Hematopoietic multipotent progenitor cell treated with erythropoietin and hydrocortisone succinate and interleukin-3 and kit ligand, for 17 days (in vitro differentiated cells): ENCODE measurements at regions not wholly inside any gene's neighbourhood (a gene's known extent, or its start where the extent isn't known, plus 50 kb on each side); places are given as distances from the start of the nearest gene placed in this dataset.
"Not testable (repeated sequence)": the region's sequence is repeated elsewhere in the genome, so short reads cannot be mapped to it uniquely, and the experiment has no call there.

Experiments
- DNase-seq: peaks from one replicate; pipeline ENCODE4 v3.0.0-alpha.2; 2015; ENCODE audit warnings: low spot score

GRCh38 chr1:149635290-149635899 lies 51.7 kb downstream of the PPIAL4C start:
- not testable (repeated sequence) for DNase-seq

GRCh38 chr1:149636286-149637122 lies 52.9 kb downstream of the PPIAL4C start:
- DNase-seq: peak; percentile 70

- not testable (repeated sequence) for DNase-seq
Observed at GRCh38 chr1:149638481-149638880, 54.8 kb downstream of the PPIAL4C start.

GRCh38 chr1:149638901-149639658 lies 55.4 kb downstream of the PPIAL4C start:
- DNase-seq: not testable (repeated sequence)

- DNase-seq: not testable (repeated sequence)
Observed at GRCh38 chr1:149641179-149641578, 57.5 kb downstream of the PPIAL4C start.

- not testable (repeated sequence) for DNase-seq
Observed at GRCh38 chr1:149644818-149645217, 61.2 kb downstream of the PPIAL4C start.

GRCh38 chr1:149646360-149647017 lies 62.8 kb downstream of the PPIAL4C start:
- not testable (repeated sequence) for DNase-seq

GRCh38 chr1:149647018-149647373 lies 63.3 kb downstream of the PPIAL4C start:
- DNase-seq: not testable (repeated sequence)

- not testable (repeated sequence) for DNase-seq
Observed at GRCh38 chr1:149657750-149658149, 74.1 kb downstream of the PPIAL4C start.

- not testable (repeated sequence) for DNase-seq
Observed at GRCh38 chr1:149658175-149658574, 74.5 kb downstream of the PPIAL4C start.

GRCh38 chr1:149664624-149665023 lies 81.0 kb downstream of the PPIAL4C start:
- not testable (repeated sequence) for DNase-seq

- DNase-seq: not testable (repeated sequence)
Observed at GRCh38 chr1:149665033-149665432, 81.4 kb downstream of the PPIAL4C start.

GRCh38 chr1:149665528-149665927 lies 81.9 kb downstream of the PPIAL4C start:
- DNase-seq: not testable (repeated sequence)

GRCh38 chr1:149673231-149673909 lies 89.7 kb downstream of the PPIAL4C start:
- DNase-seq: not testable (repeated sequence)

- not testable (repeated sequence) for DNase-seq
Observed at GRCh38 chr1:149674921-149675320, 91.3 kb downstream of the PPIAL4C start.

GRCh38 chr1:149677359-149677758 lies 93.7 kb downstream of the PPIAL4C start:
- DNase-seq: not testable (repeated sequence)

GRCh38 chr1:149686593-149687238 lies 95.8 kb upstream of the FCGR1A start:
- DNase-seq: not testable (repeated sequence)

GRCh38 chr1:149691399-149691798 lies 91.1 kb upstream of the FCGR1A start:
- not testable (repeated sequence) for DNase-seq

- not testable (repeated sequence) for DNase-seq
Observed at GRCh38 chr1:149692804-149693539, 89.5 kb upstream of the FCGR1A start.

GRCh38 chr1:149695066-149695465 lies 87.4 kb upstream of the FCGR1A start:
- not testable (repeated sequence) for DNase-seq
